ENCODE measurements at regions not wholly inside any gene's neighbourhood (a gene's known extent, or its start where the extent isn't known, plus 50 kb on each side); places are given as distances from the start of the nearest gene placed in this dataset.

DNA sequence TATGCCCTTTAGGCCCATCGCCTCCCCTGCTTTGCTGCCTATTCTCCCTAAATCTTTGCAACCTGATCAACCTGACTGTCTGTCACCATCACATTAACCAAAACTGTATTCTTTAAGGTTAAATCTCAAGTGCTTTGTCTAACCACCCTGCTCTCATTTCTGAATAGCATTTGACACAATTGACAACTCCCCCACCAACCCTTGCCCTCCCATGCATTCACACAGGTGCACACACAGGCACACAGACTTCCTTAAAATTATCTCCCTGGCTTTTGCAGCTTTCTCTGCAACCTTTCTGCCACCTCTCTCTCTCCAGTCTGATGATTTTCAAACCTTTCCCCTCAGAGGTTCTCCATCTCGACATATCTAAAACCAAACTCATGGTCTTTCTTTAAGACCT is 64.6 kb upstream of the ST8SIA3 start:
- H3K9me3 Mint-ChIP-seq, result no peaks in the 10 kb centered on the region
- no peaks in the 10 kb centered on the region for H3K4me1 Mint-ChIP-seq (ENCODE audit: unreplicated experiment)
- DNase-seq (ENCODE audit: extremely low spot score, unreplicated experiment), result no peak
- H3K36me3 Mint-ChIP-seq, result no peaks in the 10 kb centered on the region
- TF ChIP-seq, protein P1, sequence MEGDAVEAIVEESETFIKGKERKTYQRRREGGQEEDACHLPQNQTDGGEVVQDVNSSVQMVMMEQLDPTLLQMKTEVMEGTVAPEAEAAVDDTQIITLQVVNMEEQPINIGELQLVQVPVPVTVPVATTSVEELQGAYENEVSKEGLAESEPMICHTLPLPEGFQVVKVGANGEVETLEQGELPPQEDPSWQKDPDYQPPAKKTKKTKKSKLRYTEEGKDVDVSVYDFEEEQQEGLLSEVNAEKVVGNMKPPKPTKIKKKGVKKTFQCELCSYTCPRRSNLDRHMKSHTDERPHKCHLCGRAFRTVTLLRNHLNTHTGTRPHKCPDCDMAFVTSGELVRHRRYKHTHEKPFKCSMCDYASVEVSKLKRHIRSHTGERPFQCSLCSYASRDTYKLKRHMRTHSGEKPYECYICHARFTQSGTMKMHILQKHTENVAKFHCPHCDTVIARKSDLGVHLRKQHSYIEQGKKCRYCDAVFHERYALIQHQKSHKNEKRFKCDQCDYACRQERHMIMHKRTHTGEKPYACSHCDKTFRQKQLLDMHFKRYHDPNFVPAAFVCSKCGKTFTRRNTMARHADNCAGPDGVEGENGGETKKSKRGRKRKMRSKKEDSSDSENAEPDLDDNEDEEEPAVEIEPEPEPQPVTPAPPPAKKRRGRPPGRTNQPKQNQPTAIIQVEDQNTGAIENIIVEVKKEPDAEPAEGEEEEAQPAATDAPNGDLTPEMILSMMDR (conservative IDR thresholded peaks at IDR 0.05), result no peak
- H3K4me3 Mint-ChIP-seq, result no peak overlapping the region
- no peak overlapping the region for H3K27ac Mint-ChIP-seq
- peaks cover 8% of the 10 kb centered on the region for H3K27me3 Mint-ChIP-seq

DNA sequence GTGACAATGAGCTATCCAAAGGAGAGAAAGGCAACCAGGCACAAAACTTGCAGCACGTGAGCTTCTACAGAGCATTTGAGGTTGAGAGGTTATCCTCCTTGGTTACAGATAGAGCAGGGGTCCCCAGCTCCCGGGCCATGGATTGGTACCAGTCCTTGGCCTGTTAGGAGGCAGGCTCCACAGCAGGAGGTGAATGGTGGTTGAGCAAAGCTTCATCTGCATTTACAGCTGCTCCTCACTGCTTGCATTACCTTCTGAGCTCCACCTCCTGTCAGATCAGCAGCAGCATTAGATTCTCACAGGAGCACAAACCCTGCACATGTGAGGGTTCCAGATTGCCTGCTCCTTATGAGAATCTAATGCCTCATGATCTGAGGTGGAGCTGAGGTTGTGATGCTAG is 57.8 kb upstream of the ST8SIA3 start:
- Mint-ChIP-seq H3K4me1 (ENCODE audit: unreplicated experiment) (no peaks in the 10 kb centered on the region), H3K36me3 (no peaks in the 10 kb centered on the region), H3K27me3 (peaks cover 6% of the 10 kb centered on the region), H3K4me3 (no peak overlapping the region), H3K9me3 (no peaks in the 10 kb centered on the region), H3K27ac (no peak overlapping the region)
- TF ChIP-seq, protein P1 (conservative IDR thresholded peaks at IDR 0.05), result no peak
- DNase-seq (ENCODE audit: extremely low spot score, unreplicated experiment), result no peak

DNA sequence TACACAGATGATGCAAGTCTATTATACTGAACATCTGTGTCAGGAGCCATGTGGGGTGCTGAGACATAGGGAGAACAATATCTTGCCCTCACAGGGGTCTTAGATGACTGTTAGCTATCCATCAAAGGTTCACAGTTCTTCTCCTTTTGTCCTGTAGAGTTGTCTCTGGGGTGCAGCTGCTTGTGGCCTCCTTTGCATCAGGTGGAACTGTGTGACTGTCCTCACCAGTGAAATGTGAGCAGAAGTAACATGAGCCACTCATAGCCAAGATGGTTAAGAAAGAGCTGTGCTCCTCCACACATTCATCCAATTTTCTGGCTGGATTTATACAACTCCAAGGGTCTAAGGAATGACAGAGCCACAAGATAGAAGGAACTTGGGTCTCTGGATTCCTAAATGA is 56.0 kb upstream of the ST8SIA3 start:
- Mint-ChIP-seq H3K9me3 (no peaks in the 10 kb centered on the region), H3K27me3 (peaks cover 11% of the 10 kb centered on the region), H3K36me3 (no peaks in the 10 kb centered on the region), H3K4me1 (ENCODE audit: unreplicated experiment) (no peaks in the 10 kb centered on the region), H3K4me3 (no peak overlapping the region), H3K27ac (no peak overlapping the region)
- TF ChIP-seq, protein P1 (conservative IDR thresholded peaks at IDR 0.05), result no peak
- no peak for DNase-seq (ENCODE audit: extremely low spot score, unreplicated experiment)

DNA sequence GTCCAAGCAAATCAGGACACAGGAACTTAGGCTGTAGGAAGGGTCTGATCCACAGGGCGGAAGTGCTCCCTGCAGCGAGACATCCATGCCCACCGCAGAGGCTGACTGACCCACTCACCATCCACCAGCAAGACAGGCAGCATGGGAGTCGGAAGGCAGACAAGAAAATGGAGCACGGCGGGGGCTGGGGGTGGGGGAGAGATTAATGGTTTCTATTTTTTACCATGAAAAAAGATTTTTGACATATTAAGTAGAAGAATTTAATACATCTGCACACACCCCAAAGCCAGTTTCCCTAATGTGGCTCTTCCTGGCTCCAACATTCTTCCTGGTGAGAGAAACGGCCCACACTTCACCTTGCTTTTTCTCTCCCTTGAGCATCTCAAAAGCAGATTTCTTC is 55.1 kb upstream of the ST8SIA3 start:
- no peak for DNase-seq (ENCODE audit: extremely low spot score, unreplicated experiment)
- Mint-ChIP-seq H3K27ac (no peak overlapping the region), H3K36me3 (no peaks in the 10 kb centered on the region), H3K9me3 (no peaks in the 10 kb centered on the region), H3K4me1 (ENCODE audit: unreplicated experiment) (no peaks in the 10 kb centered on the region), H3K27me3 (peaks cover 20% of the 10 kb centered on the region), H3K4me3 (no peak overlapping the region)
- TF ChIP-seq, protein P1 (conservative IDR thresholded peaks at IDR 0.05), result no peak

DNA sequence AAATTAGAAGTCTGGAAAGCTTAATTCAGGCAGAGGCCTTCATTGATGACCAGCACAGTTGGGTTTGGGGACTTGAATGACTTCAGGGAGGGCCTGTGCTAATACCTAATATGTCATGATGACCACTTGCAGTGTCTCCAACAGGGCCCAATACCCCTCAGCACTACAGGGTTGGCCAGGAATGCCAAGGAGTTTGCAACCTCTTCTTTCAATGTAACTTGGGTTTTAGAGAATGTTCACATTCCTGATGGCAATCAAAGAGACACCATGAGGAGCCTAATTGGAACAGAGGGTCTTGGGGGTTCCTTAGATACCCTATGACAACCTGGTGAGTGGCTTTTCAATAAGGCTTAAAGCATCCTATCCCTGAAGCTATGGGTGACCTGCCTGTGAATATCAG is 52.4 kb upstream of the ST8SIA3 start:
- TF ChIP-seq, protein P1 (conservative IDR thresholded peaks at IDR 0.05), result no peak
- DNase-seq (ENCODE audit: extremely low spot score, unreplicated experiment), result no peak
- Mint-ChIP-seq H3K27me3 (peaks cover 24% of the 10 kb centered on the region), H3K4me1 (ENCODE audit: unreplicated experiment) (no peaks in the 10 kb centered on the region), H3K4me3 (no peak overlapping the region), H3K36me3 (no peaks in the 10 kb centered on the region), H3K27ac (no peak overlapping the region), H3K9me3 (no peaks in the 10 kb centered on the region)

Data from type B pancreatic cell (in vitro differentiated cells).